Breast epithelium (tissue), 3 donors: ENCODE measurements at regions not wholly inside any gene's neighbourhood (a gene's known extent, or its start where the extent isn't known, plus 50 kb on each side); places are given as distances from the start of the nearest gene placed in this dataset.

Source experiments
- POLR2A ChIP-seq: fragments of 450-650 bp; IDR thresholded peaks from one replicate; pipeline ENCODE4 v1.6.1; 2016; ENCODE audit warnings: antibody characterized with exemption, mild to moderate bottlenecking, moderate library complexity
- TF ChIP-seq, protein P1 (sequence below), 3 donors: fragments of 450-650 bp; IDR thresholded peaks; one replicate each; pipeline ENCODE4 v1.5.1; 2016 to 2017; ENCODE audit warnings: antibody characterized with exemption in 3 of 3, mild to moderate bottlenecking in 3 of 3, moderate library complexity in 3 of 3

DNA sequence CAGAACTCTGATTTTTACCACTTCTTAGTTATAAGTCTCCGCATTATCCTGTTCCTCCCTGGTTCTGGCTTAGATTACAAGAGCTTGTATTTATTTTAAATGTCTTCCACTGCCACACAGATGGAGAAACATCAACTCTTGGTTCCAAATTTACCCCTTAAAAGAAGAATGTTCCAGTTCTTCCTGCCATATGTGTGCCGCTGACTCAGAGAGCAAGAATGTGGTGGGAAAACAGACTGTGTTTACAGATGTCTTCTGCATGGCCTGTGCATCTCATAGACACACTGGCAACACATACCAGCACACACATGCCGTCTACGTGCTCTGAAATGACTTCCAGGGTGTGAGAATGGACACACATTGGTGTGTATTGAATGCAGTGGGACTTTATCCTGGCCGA lies 383.0 kb downstream of the LRIG3 start:
- no peak for TF ChIP-seq POLR2A
- TF ChIP-seq, protein P1, sequence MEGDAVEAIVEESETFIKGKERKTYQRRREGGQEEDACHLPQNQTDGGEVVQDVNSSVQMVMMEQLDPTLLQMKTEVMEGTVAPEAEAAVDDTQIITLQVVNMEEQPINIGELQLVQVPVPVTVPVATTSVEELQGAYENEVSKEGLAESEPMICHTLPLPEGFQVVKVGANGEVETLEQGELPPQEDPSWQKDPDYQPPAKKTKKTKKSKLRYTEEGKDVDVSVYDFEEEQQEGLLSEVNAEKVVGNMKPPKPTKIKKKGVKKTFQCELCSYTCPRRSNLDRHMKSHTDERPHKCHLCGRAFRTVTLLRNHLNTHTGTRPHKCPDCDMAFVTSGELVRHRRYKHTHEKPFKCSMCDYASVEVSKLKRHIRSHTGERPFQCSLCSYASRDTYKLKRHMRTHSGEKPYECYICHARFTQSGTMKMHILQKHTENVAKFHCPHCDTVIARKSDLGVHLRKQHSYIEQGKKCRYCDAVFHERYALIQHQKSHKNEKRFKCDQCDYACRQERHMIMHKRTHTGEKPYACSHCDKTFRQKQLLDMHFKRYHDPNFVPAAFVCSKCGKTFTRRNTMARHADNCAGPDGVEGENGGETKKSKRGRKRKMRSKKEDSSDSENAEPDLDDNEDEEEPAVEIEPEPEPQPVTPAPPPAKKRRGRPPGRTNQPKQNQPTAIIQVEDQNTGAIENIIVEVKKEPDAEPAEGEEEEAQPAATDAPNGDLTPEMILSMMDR (IDR thresholded peaks at IDR 0.05): no peak
